ENCODE measurements at regions not wholly inside any gene's neighbourhood (a gene's known extent, or its start where the extent isn't known, plus 50 kb on each side); places are given as distances from the start of the nearest gene placed in this dataset.

DNA sequence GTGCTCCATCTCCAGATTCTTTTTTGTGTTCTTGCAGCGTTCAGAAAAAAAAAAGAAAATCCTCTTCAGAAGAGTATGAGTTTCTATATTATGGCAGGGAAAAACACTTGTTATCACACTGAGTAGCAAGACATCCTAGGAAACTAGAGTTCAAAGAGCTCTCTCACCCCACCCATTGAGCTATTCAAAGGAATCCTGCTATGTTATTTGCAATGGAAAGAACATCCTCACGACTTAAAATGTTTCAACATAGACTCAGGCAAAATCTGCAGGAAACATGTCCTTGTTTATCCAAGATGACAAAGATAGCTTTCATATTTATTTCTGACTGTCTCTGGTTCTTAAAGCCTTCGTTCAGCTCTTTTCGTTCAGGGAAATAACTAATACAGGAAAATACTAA is 331.6 kb upstream of the ANO5 start:
- H3K4me2 ChIP-seq (ENCODE audit: low read depth, low read length) = no peak overlapping the region
- intact Hi-C loops (cut with micrococcal nuclease; ENCODE audit: unreplicated experiment) = no loop called here
- H4K20me1 ChIP-seq (ENCODE audit: insufficient read depth, low read length) = no peaks in the 10 kb centered on the region
- H3K9me3 ChIP-seq (ENCODE audit: low read length) = peaks cover 11% of the 10 kb centered on the region; the same call in 1 of the 2 replicates
- ChIA-PET CTCF (ENCODE audit: low intra/inter-chr PET ratio, low total read pairs) (no interaction called here), POLR2A (no interaction called here)
- no peak for TF ChIP-seq RBAK (CRISPR knock-in tag; IDR thresholded peaks at IDR 0.05)
- TF ChIP-seq SAP130 (CRISPR knock-in tag; IDR thresholded peaks at IDR 0.05; ENCODE audit: low read depth) = no peak
- no peak for TF ChIP-seq NCOA5 (CRISPR knock-in tag; IDR thresholded peaks at IDR 0.05)
- TF ChIP-seq MAF1 (CRISPR knock-in tag; IDR thresholded peaks at IDR 0.05; ENCODE audit: borderline replicate concordance) = no peak
- TF ChIP-seq ZFP36 (IDR thresholded peaks at IDR 0.05; ENCODE audit: borderline replicate concordance, low read depth, low read length, partially characterized antibody) = no peak
- TF ChIP-seq GATAD1 (CRISPR knock-in tag; IDR thresholded peaks at IDR 0.05) = no peak
- no peak for TF ChIP-seq MAFF (IDR thresholded peaks at IDR 0.05; ENCODE audit: low read depth, low read length)
- no peak for TF ChIP-seq ZNF782 (CRISPR knock-in tag; IDR thresholded peaks at IDR 0.05; ENCODE audit: borderline replicate concordance)
- no peak for TF ChIP-seq RBFOX2 (IDR thresholded peaks at IDR 0.05; ENCODE audit: low read depth, low read length)
- TF ChIP-seq, protein P1, sequence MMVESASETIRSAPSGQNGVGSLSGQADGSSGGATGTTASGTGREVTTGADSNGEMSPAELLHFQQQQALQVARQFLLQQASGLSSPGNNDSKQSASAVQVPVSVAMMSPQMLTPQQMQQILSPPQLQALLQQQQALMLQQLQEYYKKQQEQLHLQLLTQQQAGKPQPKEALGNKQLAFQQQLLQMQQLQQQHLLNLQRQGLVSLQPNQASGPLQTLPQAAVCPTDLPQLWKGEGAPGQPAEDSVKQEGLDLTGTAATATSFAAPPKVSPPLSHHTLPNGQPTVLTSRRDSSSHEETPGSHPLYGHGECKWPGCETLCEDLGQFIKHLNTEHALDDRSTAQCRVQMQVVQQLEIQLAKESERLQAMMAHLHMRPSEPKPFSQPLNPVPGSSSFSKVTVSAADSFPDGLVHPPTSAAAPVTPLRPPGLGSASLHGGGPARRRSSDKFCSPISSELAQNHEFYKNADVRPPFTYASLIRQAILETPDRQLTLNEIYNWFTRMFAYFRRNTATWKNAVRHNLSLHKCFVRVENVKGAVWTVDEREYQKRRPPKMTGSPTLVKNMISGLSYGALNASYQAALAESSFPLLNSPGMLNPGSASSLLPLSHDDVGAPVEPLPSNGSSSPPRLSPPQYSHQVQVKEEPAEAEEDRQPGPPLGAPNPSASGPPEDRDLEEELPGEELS (CRISPR knock-in tag; IDR thresholded peaks at IDR 0.05) = no peak
- TF ChIP-seq, protein P2, sequence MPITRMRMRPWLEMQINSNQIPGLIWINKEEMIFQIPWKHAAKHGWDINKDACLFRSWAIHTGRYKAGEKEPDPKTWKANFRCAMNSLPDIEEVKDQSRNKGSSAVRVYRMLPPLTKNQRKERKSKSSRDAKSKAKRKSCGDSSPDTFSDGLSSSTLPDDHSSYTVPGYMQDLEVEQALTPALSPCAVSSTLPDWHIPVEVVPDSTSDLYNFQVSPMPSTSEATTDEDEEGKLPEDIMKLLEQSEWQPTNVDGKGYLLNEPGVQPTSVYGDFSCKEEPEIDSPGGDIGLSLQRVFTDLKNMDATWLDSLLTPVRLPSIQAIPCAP (CRISPR knock-in tag; IDR thresholded peaks at IDR 0.05; ENCODE audit: low read depth) = no peak
- TF ChIP-seq SIX4 (CRISPR knock-in tag; IDR thresholded peaks at IDR 0.05) = no peak
- no peak for TF ChIP-seq TEAD3 (CRISPR knock-in tag; optimal IDR thresholded peaks at IDR 0.05; ENCODE audit: borderline replicate concordance)
- no peaks in the 10 kb centered on the region for H3K27me3 ChIP-seq (ENCODE audit: control insufficient read depth in 1 of 2, insufficient read depth in 2 of 2, low read length in 2 of 2)
- H2AFZ ChIP-seq (ENCODE audit: low read length) = no peak overlapping the region
- no peaks in the 10 kb centered on the region for H3K36me3 ChIP-seq (replicated peaks in 1 of 2; ENCODE audit: control insufficient read depth in 1 of 2, insufficient read depth in 2 of 2, low read length in 2 of 2)
- H3K27ac ChIP-seq (ENCODE audit: extremely low read length, insufficient read depth, low read length) = no peak overlapping the region
- H3K4me3 ChIP-seq (replicated peaks in 1 of 3; ENCODE audit: insufficient read depth in 1 of 3, low read depth in 2 of 3, low read length in 3 of 3) = no peak overlapping the region
- in situ Hi-C loops (cut with HindIII; ENCODE audit: extremely low pct_ligation_motif_present, low pct_unique_long_range_greater_than_20kb) = no loop called here
- ATAC-seq (no peak), FAIRE-seq (no peak), DNase-seq (ENCODE audit: low spot score) (no peak)
- 0% methylated on average over 4 of the region's 4 CpGs for WGBS (ENCODE audit: low lambda C conversion rate)
- H3K9ac ChIP-seq (ENCODE audit: insufficient read depth, low read depth, low read length) = no peak overlapping the region
- H3K79me2 ChIP-seq (ENCODE audit: insufficient read depth, low read length) = no peaks in the 10 kb centered on the region
- BruUV-seq (replicated peaks) = no TSS peak
- H3K4me1 ChIP-seq (ENCODE audit: insufficient read depth, low read length) = no peaks in the 10 kb centered on the region
